ENCODE measurements at regions not wholly inside any gene's neighbourhood (a gene's known extent, or its start where the extent isn't known, plus 50 kb on each side); places are given as distances from the start of the nearest gene placed in this dataset.

DNA sequence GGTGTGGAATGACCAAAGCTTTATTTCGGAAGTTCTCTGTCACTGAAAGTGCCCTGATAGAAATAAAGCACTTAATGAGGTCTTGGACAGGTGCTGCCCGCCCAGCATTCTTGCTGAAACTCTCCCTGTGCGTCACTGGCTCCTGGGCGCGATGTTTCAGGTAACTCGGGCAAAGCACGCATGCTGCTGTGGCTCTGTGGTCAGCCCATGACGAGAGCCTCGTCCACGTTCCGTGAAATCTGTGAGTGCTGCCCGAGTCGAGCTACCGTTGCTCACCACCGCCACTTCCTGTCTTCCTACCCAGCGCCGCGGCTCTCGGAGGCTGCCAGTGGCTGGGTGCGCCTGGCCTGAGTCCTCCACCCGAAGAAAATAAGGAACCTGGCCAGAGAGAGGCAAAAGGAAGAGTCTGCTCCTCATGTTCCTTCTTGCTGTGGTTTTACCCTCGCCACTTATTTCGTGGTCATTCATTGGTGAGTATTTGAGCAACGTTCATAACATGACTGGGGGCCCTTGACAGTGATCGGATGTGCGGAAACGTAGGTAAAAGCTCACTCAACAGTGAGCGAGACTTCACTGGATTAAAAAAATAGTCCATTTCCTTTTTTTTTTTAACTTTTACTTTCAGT, 95.5 kb downstream of the MAP3K8 start:
- H2AFZ ChIP-seq (ENCODE audit: insufficient read depth, low read depth, low read length, poor library complexity, severe bottlenecking) = peak overlapping the region; percentile 67
- CTCF ChIA-PET = interaction anchor here (0.5 to 5.8 kb wide), 23 partner anchors 9 to 1258 kb away, joined by 3 to 35 read pairs (median 5); partner anchors contain the start of genes MAP3K8 and MTPAP
- H4K20me1 ChIP-seq (ENCODE audit: control insufficient read depth, insufficient read depth, low read length, poor library complexity, severe bottlenecking) = no peaks in the 10 kb centered on the region
- H3K79me2 ChIP-seq (ENCODE audit: control insufficient read depth, insufficient read depth, low read length) = peaks cover 14% of the 10 kb centered on the region
- H3K4me1 ChIP-seq (ENCODE audit: control insufficient read depth in 2 of 2, insufficient read depth in 2 of 2, low read length in 2 of 2) = peaks cover 71 to 80% of the 10 kb centered on the region in 2 donors
- POLR2A ChIA-PET = interaction anchor here (1.2 to 3.1 kb wide), 4 partner anchors 26 to 95 kb away, joined by 3 to 43 read pairs (median 4); partner anchors contain the start of gene MAP3K8
- no peaks in the 10 kb centered on the region for H3K36me3 ChIP-seq (replicated peaks in 1 of 2; ENCODE audit: control extremely low read depth in 1 of 2, control insufficient read depth in 1 of 2, extremely low read depth in 1 of 2, insufficient read depth in 2 of 2, low read length in 1 of 2)
- DNase-seq (peak; percentile 95), ATAC-seq (ENCODE audit: low read depth) (peak; percentile 83)
- H3K9me3 ChIP-seq (ENCODE audit: control extremely low read depth in 1 of 3, control insufficient read depth in 2 of 3, insufficient read depth in 1 of 3, low read length in 2 of 3) = no peaks in the 10 kb centered on the region
- peak overlapping the region; percentile 71 for H3K4me2 ChIP-seq (replicated peaks; ENCODE audit: low read depth, low read length, poor library complexity, severe bottlenecking)
- peak overlapping the region; percentile 44 to 63 (median 59) for H3K4me3 ChIP-seq (ENCODE audit: control extremely low read depth in 1 of 5, extremely low read depth in 1 of 5, insufficient read depth in 1 of 5, low read depth in 2 of 5, low read length in 4 of 5)
- peak overlapping the region; percentile 93 to 94 for H3K27ac ChIP-seq (ENCODE audit: low read length in 2 of 2)
- intact Hi-C loops (cut with micrococcal nuclease) = loop anchor here (1.0 to 5.0 kb wide), 6 partner anchors 19 to 115 kb away; partner anchors contain the start of gene MAP3K8
- 0% methylated on average over 24 of the region's 28 CpGs for WGBS (ENCODE audit: insufficient coverage)
- peak overlapping the region; percentile 91 for H3K4me3 Mint-ChIP-seq
- peak overlapping the region; percentile 99 for H3K27ac Mint-ChIP-seq
- no peak for TF ChIP-seq EZH2 (IDR thresholded peaks at IDR 0.05; ENCODE audit: borderline replicate concordance, insufficient read depth, low read depth, low read length, poor library complexity, severe bottlenecking)
- TF ChIP-seq, protein P1, sequence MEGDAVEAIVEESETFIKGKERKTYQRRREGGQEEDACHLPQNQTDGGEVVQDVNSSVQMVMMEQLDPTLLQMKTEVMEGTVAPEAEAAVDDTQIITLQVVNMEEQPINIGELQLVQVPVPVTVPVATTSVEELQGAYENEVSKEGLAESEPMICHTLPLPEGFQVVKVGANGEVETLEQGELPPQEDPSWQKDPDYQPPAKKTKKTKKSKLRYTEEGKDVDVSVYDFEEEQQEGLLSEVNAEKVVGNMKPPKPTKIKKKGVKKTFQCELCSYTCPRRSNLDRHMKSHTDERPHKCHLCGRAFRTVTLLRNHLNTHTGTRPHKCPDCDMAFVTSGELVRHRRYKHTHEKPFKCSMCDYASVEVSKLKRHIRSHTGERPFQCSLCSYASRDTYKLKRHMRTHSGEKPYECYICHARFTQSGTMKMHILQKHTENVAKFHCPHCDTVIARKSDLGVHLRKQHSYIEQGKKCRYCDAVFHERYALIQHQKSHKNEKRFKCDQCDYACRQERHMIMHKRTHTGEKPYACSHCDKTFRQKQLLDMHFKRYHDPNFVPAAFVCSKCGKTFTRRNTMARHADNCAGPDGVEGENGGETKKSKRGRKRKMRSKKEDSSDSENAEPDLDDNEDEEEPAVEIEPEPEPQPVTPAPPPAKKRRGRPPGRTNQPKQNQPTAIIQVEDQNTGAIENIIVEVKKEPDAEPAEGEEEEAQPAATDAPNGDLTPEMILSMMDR (IDR thresholded peaks at IDR 0.05) = no peak
- peaks cover 69% of the 10 kb centered on the region for H3K4me1 Mint-ChIP-seq
- no peaks in the 10 kb centered on the region for H3K9me3 Mint-ChIP-seq (ENCODE audit: insufficient read depth)
- no peaks in the 10 kb centered on the region for H3K27me3 ChIP-seq (replicated peaks in 1 of 4; ENCODE audit: control extremely low read depth in 1 of 4, control insufficient read depth in 3 of 4, insufficient read depth in 4 of 4, low read length in 3 of 4)
- no peaks in the 10 kb centered on the region for H3K27me3 Mint-ChIP-seq
- peak overlapping the region; percentile 65 for H3K9ac ChIP-seq (ENCODE audit: low read length)

DNA sequence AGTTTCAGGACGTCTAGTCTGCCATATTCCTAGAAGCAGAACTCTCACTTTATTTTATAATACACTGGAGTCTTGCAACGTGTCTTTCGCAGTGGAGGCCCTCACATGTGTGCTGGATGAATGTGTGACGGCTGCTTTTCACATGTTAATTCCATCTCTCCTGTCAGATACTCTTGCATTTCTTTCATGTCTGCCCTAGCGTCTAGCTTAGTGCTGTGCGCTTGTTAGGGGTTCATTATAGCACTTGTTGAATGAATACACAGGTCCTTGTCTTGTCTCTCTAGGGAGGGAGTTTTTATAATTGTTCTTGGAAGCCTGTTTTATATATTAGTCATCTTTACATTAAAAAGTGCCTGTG, 94.4 kb downstream of the MAP3K8 start:
- Histone ChIP-seq H3K36me3 (replicated peaks in 1 of 2; ENCODE audit: control extremely low read depth in 1 of 2, control insufficient read depth in 1 of 2, extremely low read depth in 1 of 2, insufficient read depth in 2 of 2, low read length in 1 of 2) (no peaks in the 10 kb centered on the region), H3K9me3 (ENCODE audit: control extremely low read depth in 1 of 3, control insufficient read depth in 2 of 3, insufficient read depth in 1 of 3, low read length in 2 of 3) (no peaks in the 10 kb centered on the region), H3K79me2 (ENCODE audit: control insufficient read depth, insufficient read depth, low read length) (peaks cover 7% of the 10 kb centered on the region), H3K4me2 (replicated peaks; ENCODE audit: low read depth, low read length, poor library complexity, severe bottlenecking) (peak overlapping the region; percentile 71), H2AFZ (ENCODE audit: insufficient read depth, low read depth, low read length, poor library complexity, severe bottlenecking) (no peak overlapping the region), H3K4me1 (ENCODE audit: control insufficient read depth in 2 of 2, insufficient read depth in 2 of 2, low read length in 2 of 2) (peaks cover 65 to 70% of the 10 kb centered on the region in 2 donors), H3K27me3 (replicated peaks in 1 of 4; ENCODE audit: control extremely low read depth in 1 of 4, control insufficient read depth in 3 of 4, insufficient read depth in 4 of 4, low read length in 3 of 4) (no peaks in the 10 kb centered on the region), H3K4me3 (ENCODE audit: control extremely low read depth in 1 of 5, extremely low read depth in 1 of 5, insufficient read depth in 1 of 5, low read depth in 2 of 5, low read length in 4 of 5) (no peak overlapping the region), H3K9ac (ENCODE audit: low read length) (peak overlapping the region; percentile 11), H4K20me1 (ENCODE audit: control insufficient read depth, insufficient read depth, low read length, poor library complexity, severe bottlenecking) (no peaks in the 10 kb centered on the region), H3K27ac (ENCODE audit: low read length in 2 of 2) (peak overlapping the region; percentile 93 to 94)
- H3K9me3 Mint-ChIP-seq (ENCODE audit: insufficient read depth) = no peaks in the 10 kb centered on the region
- intact Hi-C loops (cut with micrococcal nuclease) = loop anchor here (2.0 to 5.0 kb wide), 3 partner anchors 26 to 71 kb away; no protein-coding TSS in a partner anchor
- DNase-seq (no peak), ATAC-seq (ENCODE audit: low read depth) (no peak)
- POLR2A ChIA-PET = interaction anchor here (0.7 to 1.4 kb wide), 3 partner anchors 74 to 94 kb away, joined by 3 to 6 read pairs (median 5); partner anchors contain the start of gene MAP3K8
- no CpG with 5 or more reads among the region's 6 CpGs for WGBS (ENCODE audit: insufficient coverage)
- peaks cover 66% of the 10 kb centered on the region for H3K4me1 Mint-ChIP-seq
- peak overlapping the region; percentile 21 for H3K4me3 Mint-ChIP-seq
- TF ChIP-seq, protein P1 (IDR thresholded peaks at IDR 0.05) = no peak
- no peak for TF ChIP-seq EZH2 (IDR thresholded peaks at IDR 0.05; ENCODE audit: borderline replicate concordance, insufficient read depth, low read depth, low read length, poor library complexity, severe bottlenecking)
- H3K27ac Mint-ChIP-seq = peak overlapping the region; percentile 67
- CTCF ChIA-PET = interaction anchor here (1.2 to 3.5 kb wide), 7 partner anchors 35 to 113 kb away, joined by 3 to 17 read pairs (median 6); no protein-coding TSS in a partner anchor
- no peaks in the 10 kb centered on the region for H3K27me3 Mint-ChIP-seq

All from B cell (primary cell).